HEK293 (cell line): ENCODE measurements at regions not wholly inside any gene's neighbourhood (a gene's known extent, or its start where the extent isn't known, plus 50 kb on each side); places are given as distances from the start of the nearest gene placed in this dataset.

Experiments used
- CTCF ChIA-PET: fragments of 350-600 bp; formaldehyde crosslinking; extraction: SDS; loops from one replicate; lab custom pipeline; 2021; ENCODE audit warnings: antibody characterized with exemption; lab: Yijun Ruan, JAX
- POLR2A ChIA-PET: fragments of 300-600 bp; formaldehyde crosslinking; extraction: SDS; loops from one replicate; lab custom pipeline; 2020; ENCODE audit warnings: antibody characterized with exemption, inconsistent platforms; lab: Yijun Ruan, JAX
- H3K27ac ChIP-seq: fragments of 200-500 bp; sonication (Bioruptor generic); 2 replicates; pipeline ENCODE4 v1.5.1; 2014; ENCODE audit warnings: low read depth, low read length, control low read depth, inconsistent platforms; ENCODE audit errors: extremely low read depth
- H3K36me3 ChIP-seq, 2 experiments: fragments of 200-500 bp in 1 of 2; sonication (Bioruptor generic) in 1 of 2; 1 replicate in 1 of 2; 2 replicates in 1 of 2; pipeline ENCODE4 v1.5.1; 2014 to 2017; ENCODE audit warnings: inconsistent platforms in 2 of 2, low read length in 2 of 2; ENCODE audit not compliant: control insufficient read depth in 2 of 2, insufficient read depth in 1 of 2
- H3K4me1 ChIP-seq: fragments of 200-500 bp; sonication (Bioruptor generic); 2 replicates; pipeline ENCODE4 v1.5.1; 2014; ENCODE audit warnings: mild to moderate bottlenecking, low read length, inconsistent platforms; ENCODE audit not compliant: control insufficient read depth, insufficient read depth
- H3K4me3 ChIP-seq: 2 replicates; pipeline ENCODE4 v1.5.1; 2011; ENCODE audit warnings: low read depth, mild to moderate bottlenecking, control low read depth, low read length, moderate library complexity
- H3K9me3 ChIP-seq: fragments of 200-500 bp; sonication (Bioruptor generic); 2 replicates; pipeline ENCODE4 v1.5.1; 2014; ENCODE audit warnings: low read depth, low read length, inconsistent platforms; ENCODE audit not compliant: control insufficient read depth, insufficient read depth
- EGR2 ChIP-seq: fragments of 450-650 bp; formaldehyde crosslinking; IDR thresholded peaks from 2 replicates; pipeline ENCODE4 v1.5.1; 2016; ENCODE audit warnings: low read depth, missing biosample characterization, missing genetic modification characterization
- IKZF3 ChIP-seq: fragments of 450-650 bp; IDR thresholded peaks from 2 replicates; pipeline ENCODE4 v1.5.0; 2018; ENCODE audit warnings: missing biosample characterization, mild to moderate bottlenecking, missing genetic modification characterization, moderate library complexity
- ZNF148 ChIP-seq: fragments of 450-650 bp; formaldehyde crosslinking; IDR thresholded peaks from 2 replicates; pipeline ENCODE4 v1.5.0; 2017; ENCODE audit warnings: missing biosample characterization, missing genetic modification characterization, borderline replicate concordance
- ZNF174 ChIP-seq: fragments of 450-650 bp; formaldehyde crosslinking; IDR thresholded peaks from 2 replicates; pipeline ENCODE4 v1.5.0; 2017; ENCODE audit warnings: missing biosample characterization, mild to moderate bottlenecking, missing genetic modification characterization
- ZNF221 ChIP-seq: fragments of 450-650 bp; formaldehyde crosslinking; IDR thresholded peaks from 2 replicates; pipeline ENCODE4 v1.5.1; 2017; ENCODE audit warnings: missing biosample characterization, missing genetic modification characterization, borderline replicate concordance
- ZNF23 ChIP-seq: fragments of 450-650 bp; formaldehyde crosslinking; IDR thresholded peaks from 2 replicates; pipeline ENCODE4 v1.5.1; 2016; ENCODE audit warnings: missing biosample characterization, missing genetic modification characterization, borderline replicate concordance
- ZNF398 ChIP-seq: fragments of 450-650 bp; formaldehyde crosslinking; IDR thresholded peaks from 2 replicates; pipeline ENCODE4 v1.5.1; 2017; ENCODE audit warnings: missing biosample characterization, missing genetic modification characterization
- ZNF530 ChIP-seq: fragments of 450-650 bp; formaldehyde crosslinking; IDR thresholded peaks from 2 replicates; pipeline ENCODE4 v1.5.1; 2016; ENCODE audit warnings: low read depth, missing biosample characterization, missing genetic modification characterization
- ZNF561 ChIP-seq: fragments of 450-650 bp; IDR thresholded peaks from 2 replicates; pipeline ENCODE4 v1.5.1; 2018; ENCODE audit warnings: missing biosample characterization, missing genetic modification characterization, borderline replicate concordance
- ZNF585B ChIP-seq: fragments of 450-650 bp; formaldehyde crosslinking; IDR thresholded peaks from 2 replicates; pipeline ENCODE4 v1.5.1; 2016; ENCODE audit warnings: missing biosample characterization, missing genetic modification characterization
- ZNF776 ChIP-seq: fragments of 450-650 bp; formaldehyde crosslinking; IDR thresholded peaks from 2 replicates; pipeline ENCODE4 v1.5.0; 2017; ENCODE audit warnings: missing biosample characterization, missing genetic modification characterization, borderline replicate concordance
- ZNF830 ChIP-seq: fragments of 450-650 bp; IDR thresholded peaks from 2 replicates; pipeline ENCODE4 v1.5.0; 2018; ENCODE audit warnings: missing biosample characterization, missing genetic modification characterization, low read depth, mild to moderate bottlenecking, moderate library complexity
- ZNF843 ChIP-seq: fragments of 450-650 bp; formaldehyde crosslinking; IDR thresholded peaks from 2 replicates; pipeline ENCODE4 v1.5.1; 2016; ENCODE audit warnings: missing biosample characterization, missing genetic modification characterization
- ZSCAN16 ChIP-seq: fragments of 450-650 bp; formaldehyde crosslinking; IDR thresholded peaks from 2 replicates; pipeline ENCODE4 v1.5.1; 2016; ENCODE audit warnings: missing biosample characterization, missing genetic modification characterization
- TF ChIP-seq, protein P1 (sequence below): fragments of 450-650 bp; formaldehyde crosslinking; IDR thresholded peaks from 2 replicates; pipeline ENCODE4 v1.5.1; 2017; ENCODE audit warnings: missing biosample characterization, missing genetic modification characterization
- TF ChIP-seq, protein P2 (sequence below): fragments of 450-650 bp; formaldehyde crosslinking; IDR thresholded peaks from 2 replicates; pipeline ENCODE4 v1.5.1; 2016; ENCODE audit warnings: missing biosample characterization, missing genetic modification characterization
- TF ChIP-seq, protein P3 (sequence below): fragments of 450-650 bp; formaldehyde crosslinking; IDR thresholded peaks from 2 replicates; pipeline ENCODE4 v1.5.1; 2016; ENCODE audit warnings: missing biosample characterization, missing genetic modification characterization, borderline replicate concordance

DNA sequence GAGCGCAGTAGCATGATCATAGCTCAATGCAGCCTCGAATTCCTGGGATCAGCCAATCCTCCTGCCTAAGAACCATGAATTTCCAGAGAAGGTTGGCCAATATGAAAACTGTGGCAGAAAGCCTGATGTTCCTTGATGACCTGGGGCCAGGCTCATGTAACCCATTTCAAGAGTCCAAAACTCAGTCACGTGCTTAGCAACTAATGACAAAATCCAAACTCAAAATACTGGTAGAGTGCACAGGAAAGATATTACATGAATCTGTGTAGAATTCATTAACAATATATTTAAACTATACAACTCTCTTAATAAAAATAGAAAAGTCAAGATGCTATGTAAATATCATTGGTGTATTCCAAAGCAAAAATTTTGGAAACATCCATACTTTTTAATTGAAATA, 265.7 kb upstream of the NDST3 start:
- ChIA-PET POLR2A (no interaction called here), CTCF (no interaction called here)
- no peaks in the 10 kb centered on the region for H3K4me1 ChIP-seq
- TF ChIP-seq ZNF843 (tag by site-specific recombination) (no peak), ZSCAN16 (no peak), ZNF398 (tag by site-specific recombination) (no peak), ZNF830 (tag by site-specific recombination) (no peak), EGR2 (tag by site-specific recombination) (no peak)
- TF ChIP-seq, protein P1, sequence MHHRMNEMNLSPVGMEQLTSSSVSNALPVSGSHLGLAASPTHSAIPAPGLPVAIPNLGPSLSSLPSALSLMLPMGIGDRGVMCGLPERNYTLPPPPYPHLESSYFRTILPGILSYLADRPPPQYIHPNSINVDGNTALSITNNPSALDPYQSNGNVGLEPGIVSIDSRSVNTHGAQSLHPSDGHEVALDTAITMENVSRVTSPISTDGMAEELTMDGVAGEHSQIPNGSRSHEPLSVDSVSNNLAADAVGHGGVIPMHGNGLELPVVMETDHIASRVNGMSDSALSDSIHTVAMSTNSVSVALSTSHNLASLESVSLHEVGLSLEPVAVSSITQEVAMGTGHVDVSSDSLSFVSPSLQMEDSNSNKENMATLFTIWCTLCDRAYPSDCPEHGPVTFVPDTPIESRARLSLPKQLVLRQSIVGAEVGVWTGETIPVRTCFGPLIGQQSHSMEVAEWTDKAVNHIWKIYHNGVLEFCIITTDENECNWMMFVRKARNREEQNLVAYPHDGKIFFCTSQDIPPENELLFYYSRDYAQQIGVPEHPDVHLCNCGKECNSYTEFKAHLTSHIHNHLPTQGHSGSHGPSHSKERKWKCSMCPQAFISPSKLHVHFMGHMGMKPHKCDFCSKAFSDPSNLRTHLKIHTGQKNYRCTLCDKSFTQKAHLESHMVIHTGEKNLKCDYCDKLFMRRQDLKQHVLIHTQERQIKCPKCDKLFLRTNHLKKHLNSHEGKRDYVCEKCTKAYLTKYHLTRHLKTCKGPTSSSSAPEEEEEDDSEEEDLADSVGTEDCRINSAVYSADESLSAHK: no peak
- H3K36me3 ChIP-seq: no peaks in the 10 kb centered on the region
- H3K9me3 ChIP-seq: no peaks in the 10 kb centered on the region
- H3K27ac ChIP-seq: no peak overlapping the region
- H3K4me3 ChIP-seq: no peak overlapping the region

GRCh38 chr4:117770269-117771102, 263.8 kb upstream of the NDST3 start:
- CTCF ChIA-PET: no interaction called here
- no peak overlapping the region for H3K4me3 ChIP-seq
- TF ChIP-seq, protein P2, sequence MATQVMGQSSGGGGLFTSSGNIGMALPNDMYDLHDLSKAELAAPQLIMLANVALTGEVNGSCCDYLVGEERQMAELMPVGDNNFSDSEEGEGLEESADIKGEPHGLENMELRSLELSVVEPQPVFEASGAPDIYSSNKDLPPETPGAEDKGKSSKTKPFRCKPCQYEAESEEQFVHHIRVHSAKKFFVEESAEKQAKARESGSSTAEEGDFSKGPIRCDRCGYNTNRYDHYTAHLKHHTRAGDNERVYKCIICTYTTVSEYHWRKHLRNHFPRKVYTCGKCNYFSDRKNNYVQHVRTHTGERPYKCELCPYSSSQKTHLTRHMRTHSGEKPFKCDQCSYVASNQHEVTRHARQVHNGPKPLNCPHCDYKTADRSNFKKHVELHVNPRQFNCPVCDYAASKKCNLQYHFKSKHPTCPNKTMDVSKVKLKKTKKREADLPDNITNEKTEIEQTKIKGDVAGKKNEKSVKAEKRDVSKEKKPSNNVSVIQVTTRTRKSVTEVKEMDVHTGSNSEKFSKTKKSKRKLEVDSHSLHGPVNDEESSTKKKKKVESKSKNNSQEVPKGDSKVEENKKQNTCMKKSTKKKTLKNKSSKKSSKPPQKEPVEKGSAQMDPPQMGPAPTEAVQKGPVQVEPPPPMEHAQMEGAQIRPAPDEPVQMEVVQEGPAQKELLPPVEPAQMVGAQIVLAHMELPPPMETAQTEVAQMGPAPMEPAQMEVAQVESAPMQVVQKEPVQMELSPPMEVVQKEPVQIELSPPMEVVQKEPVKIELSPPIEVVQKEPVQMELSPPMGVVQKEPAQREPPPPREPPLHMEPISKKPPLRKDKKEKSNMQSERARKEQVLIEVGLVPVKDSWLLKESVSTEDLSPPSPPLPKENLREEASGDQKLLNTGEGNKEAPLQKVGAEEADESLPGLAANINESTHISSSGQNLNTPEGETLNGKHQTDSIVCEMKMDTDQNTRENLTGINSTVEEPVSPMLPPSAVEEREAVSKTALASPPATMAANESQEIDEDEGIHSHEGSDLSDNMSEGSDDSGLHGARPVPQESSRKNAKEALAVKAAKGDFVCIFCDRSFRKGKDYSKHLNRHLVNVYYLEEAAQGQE (tag by site-specific recombination): no peak
- TF ChIP-seq, protein P3, sequence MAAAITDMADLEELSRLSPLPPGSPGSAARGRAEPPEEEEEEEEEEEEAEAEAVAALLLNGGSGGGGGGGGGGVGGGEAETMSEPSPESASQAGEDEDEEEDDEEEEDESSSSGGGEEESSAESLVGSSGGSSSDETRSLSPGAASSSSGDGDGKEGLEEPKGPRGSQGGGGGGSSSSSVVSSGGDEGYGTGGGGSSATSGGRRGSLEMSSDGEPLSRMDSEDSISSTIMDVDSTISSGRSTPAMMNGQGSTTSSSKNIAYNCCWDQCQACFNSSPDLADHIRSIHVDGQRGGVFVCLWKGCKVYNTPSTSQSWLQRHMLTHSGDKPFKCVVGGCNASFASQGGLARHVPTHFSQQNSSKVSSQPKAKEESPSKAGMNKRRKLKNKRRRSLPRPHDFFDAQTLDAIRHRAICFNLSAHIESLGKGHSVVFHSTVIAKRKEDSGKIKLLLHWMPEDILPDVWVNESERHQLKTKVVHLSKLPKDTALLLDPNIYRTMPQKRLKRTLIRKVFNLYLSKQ (tag by site-specific recombination): no peak
- TF ChIP-seq ZNF221 (no peak), ZNF174 (tag by site-specific recombination) (no peak), ZNF148 (tag by site-specific recombination) (no peak), ZNF561 (tag by site-specific recombination) (no peak), ZNF776 (tag by site-specific recombination) (no peak), ZNF530 (tag by site-specific recombination) (no peak), ZNF585B (no peak), ZNF23 (tag by site-specific recombination) (no peak), IKZF3 (tag by site-specific recombination) (no peak)
- TF ChIP-seq, all 188 proteins: peak for 0
- no peaks in the 10 kb centered on the region for H3K9me3 ChIP-seq
- POLR2A ChIA-PET: no interaction called here
- H3K4me1 ChIP-seq: no peaks in the 10 kb centered on the region
- H3K27ac ChIP-seq: no peak overlapping the region
- H3K36me3 ChIP-seq: no peaks in the 10 kb centered on the region
